Muscle of arm (tissue), 1 donor: ENCODE measurements at regions not wholly inside any gene's neighbourhood (a gene's known extent, or its start where the extent isn't known, plus 50 kb on each side); places are given as distances from the start of the nearest gene placed in this dataset.

Source experiments
- DNase-seq: peaks from one replicate; pipeline ENCODE4 v3.0.0-alpha.2; 2013

DNA sequence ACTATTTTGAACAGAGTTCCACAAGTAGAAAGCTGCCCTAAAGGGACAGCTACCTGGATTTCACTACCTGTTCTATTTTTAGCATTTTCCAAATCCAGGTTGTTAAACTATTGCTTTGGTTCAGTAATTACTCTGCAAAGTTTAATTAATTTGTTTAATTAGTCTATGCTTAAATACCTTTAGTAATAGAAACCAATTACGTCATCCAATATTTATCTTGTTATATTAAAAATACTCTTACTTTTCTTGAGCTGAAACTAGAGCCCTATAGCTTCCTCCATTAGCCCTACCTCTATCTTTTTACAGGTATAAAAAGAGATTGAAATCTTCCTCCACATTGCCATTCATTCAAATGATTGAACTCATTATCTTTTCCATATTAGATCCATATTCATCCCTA lies 514.6 kb downstream of the DSC3 start:
- no peak for DNase-seq

GRCh38 chr18:30527226-30527625 lies 515.3 kb downstream of the DSC3 start:
- DNase-seq, result no peak

GRCh38 chr18:30522288-30522929 lies 520.1 kb downstream of the DSC3 start:
- no peak for DNase-seq

- DNase-seq, result no peak
Observed at GRCh38 chr18:30514059-30514458, 528.5 kb downstream of the DSC3 start.

DNA sequence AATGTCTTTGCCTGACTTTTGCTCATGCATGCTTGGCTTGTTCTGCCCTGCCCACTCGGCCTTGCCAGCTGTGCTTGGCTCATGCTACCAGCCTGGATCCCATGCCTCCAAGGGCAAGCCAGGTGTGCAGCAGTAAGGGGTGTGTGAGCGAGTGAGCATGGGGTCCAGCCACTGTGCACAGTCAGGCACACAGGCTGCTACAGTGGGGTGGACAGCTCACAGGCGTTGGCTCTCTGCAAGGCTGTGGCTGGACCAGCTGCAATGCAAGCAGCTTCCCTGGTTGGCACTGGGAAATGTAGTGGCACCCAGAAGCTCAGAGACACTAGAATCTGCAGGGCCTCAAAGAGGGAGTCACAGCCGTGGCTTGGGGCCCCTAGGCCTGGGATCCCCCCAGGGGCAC lies 529.7 kb downstream of the DSC3 start:
- no peak for DNase-seq

DNA sequence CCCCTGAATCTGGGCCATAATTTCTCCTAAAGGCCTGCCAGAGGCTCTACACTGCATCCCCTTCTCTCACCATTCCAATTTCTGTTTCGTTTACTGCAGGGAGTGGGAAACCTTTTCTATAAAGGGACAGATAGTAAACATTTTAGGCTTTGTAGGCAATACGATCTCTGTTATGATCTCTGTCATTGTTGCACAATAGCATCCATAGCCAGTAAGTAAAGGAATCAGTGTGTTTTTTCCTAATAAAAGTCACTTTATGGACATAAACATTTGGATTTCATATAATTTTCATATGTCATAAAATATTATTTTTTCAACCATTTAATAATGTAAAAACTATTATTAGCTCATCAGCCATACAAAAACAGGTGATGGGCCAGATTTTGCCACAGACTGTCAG lies 531.7 kb downstream of the DSC3 start:
- no peak for DNase-seq

GRCh38 chr18:30501594-30501993 lies 540.9 kb downstream of the DSC3 start:
- DNase-seq, result no peak

GRCh38 chr18:30500240-30500945 lies 542.1 kb downstream of the DSC3 start:
- DNase-seq, result no peak

GRCh38 chr18:30499721-30500120 lies 542.8 kb downstream of the DSC3 start:
- DNase-seq, result no peak

DNA sequence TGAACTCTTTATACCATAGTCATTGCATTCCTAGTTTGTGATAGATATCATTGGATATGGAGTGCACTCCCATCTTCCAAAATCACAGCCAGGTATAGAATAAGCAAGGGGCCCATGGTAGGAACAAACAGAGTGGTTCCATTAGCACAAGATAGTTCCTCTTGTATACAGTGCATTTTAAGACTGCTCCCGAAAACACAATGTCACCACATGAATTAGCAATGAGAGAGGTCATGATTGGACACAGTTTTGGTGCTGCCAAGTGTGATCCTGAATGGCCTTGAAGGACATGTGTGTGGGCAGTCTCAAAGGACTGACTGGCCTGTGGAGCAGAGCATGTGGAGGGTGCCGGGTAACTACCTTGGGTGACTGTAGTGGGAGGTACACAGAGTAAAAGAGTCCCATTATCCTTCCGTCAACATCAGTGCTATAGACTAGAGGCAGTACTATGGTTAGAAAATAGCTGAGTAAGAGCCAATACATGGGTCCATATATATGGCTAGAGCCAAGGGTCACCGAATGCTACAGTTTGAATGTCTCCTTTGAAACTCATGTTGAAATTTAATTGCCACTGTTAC lies 549.9 kb downstream of the DSC3 start:
- no peak for DNase-seq

DNA sequence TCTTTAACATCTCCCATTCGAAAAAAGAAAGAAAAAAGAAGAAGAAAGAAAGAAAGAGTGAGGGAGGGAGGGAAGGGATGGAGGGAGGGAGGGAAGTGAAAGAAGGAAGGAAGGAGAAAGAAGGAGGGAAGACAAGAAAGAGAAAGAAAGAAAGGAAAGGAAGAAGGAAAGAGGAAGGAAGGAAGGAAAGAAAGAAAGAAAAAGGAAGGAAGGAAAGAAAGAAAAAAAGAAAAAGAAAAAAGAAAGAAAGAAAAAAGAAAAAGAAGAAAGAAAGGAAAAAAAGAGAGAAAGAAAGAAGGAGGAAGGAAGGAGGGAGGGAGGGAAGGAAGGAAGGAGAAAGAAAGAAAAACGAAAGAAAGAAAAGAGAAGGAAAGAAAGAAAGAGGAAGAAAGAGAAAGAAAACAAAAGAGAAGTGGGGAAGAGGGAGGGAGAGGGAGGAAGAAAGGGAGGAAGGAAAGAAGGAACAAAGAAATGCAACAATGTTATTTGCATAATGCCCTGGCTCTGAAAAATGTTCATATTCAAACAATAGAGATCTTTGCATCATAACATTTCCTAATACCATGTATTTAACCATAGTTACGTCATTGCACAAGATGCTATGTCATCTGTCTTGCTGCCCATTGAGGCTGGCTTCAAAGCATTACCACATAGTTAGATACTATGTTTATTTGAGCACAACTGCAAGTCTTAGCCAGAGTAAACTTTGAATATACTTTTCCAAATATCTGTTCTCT lies 550.6 kb downstream of the DSC3 start:
- no peak for DNase-seq

- no peak for DNase-seq
Observed at GRCh38 chr18:30489890-30490643, 552.5 kb downstream of the DSC3 start.

GRCh38 chr18:30487962-30488361 lies 554.6 kb downstream of the DSC3 start:
- no peak for DNase-seq

DNA sequence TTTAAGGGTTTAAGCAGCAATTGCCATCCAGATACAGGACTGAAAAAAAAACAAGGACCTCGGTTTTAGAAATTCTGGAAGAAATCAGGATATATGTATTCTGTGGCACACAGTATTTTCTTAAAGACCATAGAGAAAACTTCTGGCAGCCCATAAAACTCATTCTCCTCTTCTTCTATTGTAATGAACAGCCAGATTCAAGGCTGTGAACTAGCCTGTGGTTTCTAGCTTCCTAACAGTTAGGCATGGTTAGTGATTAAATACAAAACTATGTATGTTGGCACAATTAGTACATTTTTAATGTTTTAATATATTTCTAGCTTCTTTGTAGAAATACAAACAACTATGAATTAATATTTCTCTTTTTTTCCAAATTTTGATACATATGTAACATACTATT lies 555.7 kb downstream of the DSC3 start:
- DNase-seq, result no peak

DNA sequence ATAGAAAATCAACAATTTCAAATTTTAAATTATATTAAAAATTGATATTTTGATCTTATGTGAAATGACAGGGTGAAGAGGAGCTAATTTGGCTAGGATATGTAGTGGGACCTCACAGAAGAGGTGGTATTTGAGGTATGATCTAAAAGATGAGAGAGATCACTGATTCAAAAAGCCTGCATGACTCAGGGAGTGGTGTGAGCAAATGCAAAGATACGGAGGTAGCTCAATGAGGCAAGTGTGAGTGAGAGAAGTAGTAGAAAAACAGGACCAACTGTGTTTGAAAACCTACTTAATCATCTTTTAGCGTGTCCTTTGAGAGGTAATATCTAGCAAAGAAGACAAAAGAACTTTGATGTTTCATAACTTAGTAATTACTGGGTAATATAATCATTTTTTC lies 557.5 kb downstream of the DSC3 start:
- no peak for DNase-seq

- DNase-seq, result no peak
Observed at GRCh38 chr18:30481871-30482270, 560.7 kb downstream of the DSC3 start.

GRCh38 chr18:30469091-30469490 lies 573.5 kb downstream of the DSC3 start:
- DNase-seq, result peak; percentile 45

DNA sequence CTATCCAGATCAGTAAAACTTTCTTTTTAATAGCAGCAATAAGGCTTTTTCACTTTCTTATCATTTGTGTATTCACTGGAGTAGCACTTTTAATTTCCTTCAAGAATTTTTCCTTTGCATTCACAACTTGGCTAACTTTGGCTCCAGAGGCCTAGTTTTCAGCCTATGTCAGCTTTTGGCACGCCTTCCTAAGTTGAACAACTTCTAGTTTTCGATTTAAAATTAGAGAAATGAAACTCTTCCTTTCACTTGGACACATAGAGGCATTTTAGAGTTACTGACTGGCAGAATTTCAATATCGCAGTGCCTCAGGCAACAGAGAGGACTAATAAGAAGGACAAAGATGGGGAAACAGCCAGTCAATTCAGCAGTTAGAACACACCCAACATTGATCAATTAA lies 577.4 kb downstream of the DSC3 start:
- peak; percentile 61 for DNase-seq

DNA sequence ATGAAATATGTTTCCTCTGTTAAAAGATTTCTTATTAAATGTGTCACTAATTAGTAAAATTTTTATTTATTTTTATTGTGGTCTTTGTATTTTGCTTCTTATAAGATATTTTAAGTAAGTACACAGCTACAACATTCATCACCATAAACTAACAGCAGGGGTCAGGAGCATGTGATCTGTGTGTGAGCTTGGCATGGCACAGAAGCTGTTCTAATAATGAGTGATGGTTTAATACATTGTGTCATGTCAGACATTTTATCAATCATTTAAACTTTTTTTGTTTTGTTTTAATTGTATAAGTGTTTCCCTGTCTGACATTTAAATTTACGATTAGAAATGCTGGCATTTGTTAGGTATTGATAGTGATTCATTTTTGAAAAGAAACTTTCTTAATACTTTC lies 585.4 kb downstream of the DSC3 start:
- no peak for DNase-seq

- DNase-seq, result no peak
Observed at GRCh38 chr18:30455741-30456140, 586.8 kb downstream of the DSC3 start.

DNA sequence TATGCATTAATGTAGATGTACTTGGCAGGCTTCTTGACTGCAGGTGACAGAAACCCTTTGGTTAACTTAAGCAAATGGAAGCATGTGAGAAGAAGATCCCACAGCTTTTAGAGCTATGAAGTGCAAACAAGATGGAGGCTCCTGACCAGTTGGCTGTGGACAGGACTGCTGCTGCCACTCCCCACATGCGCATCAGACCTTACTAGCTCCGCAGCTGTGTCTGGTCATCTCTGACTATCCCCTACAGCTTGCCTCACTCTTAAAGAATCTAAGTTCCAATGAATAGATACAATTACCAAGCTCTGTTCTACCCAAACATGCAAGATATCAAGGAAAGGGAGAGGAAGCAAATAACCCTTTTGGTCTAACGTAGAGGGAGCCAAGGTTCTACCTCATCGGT lies 587.6 kb downstream of the DSC3 start:
- DNase-seq, result no peak

DNA sequence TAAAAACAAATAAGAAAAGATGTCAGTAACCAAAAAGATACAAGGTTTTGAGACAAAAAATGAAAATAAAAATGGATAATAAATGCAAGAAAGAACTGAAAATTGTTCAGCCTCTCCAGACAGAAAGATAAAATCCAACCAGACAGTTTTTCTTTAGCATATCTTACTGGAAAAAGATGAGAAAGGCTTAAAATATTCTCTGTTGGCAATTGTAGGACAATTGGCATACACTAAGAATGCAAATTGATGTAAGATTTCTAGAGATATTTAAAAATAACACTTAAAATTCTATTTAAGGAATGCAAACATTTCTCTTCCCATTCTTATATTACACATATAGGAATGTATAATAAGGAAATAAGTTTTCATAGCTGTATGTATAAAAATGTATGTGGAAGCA lies 590.6 kb downstream of the DSC3 start:
- DNase-seq, result no peak
